SJCRH30 (cell line): ENCODE measurements at regions not wholly inside any gene's neighbourhood (a gene's known extent, or its start where the extent isn't known, plus 50 kb on each side); places are given as distances from the start of the nearest gene placed in this dataset.

Experiments used
- DNase-seq, 2 experiments: peaks; one replicate each; pipeline ENCODE4 v3.0.0-alpha.2; 2015 to 2020
- H3K27ac ChIP-seq: fragments of 250-450 bp; sonication (Bioruptor Pico); 2 replicates; pipeline ENCODE4 v1.5.1; 2020; ENCODE audit warnings: mild to moderate bottlenecking, moderate library complexity
- H3K27me3 ChIP-seq: fragments of 250-450 bp; sonication (Bioruptor Pico); 2 replicates; pipeline ENCODE4 v1.5.1; 2020; ENCODE audit warnings: mild to moderate bottlenecking, moderate library complexity
- H3K36me3 ChIP-seq: fragments of 250-450 bp; sonication (Bioruptor Pico); 2 replicates; pipeline ENCODE4 v1.5.1; 2020; ENCODE audit warnings: mild to moderate bottlenecking, moderate library complexity
- H3K4me1 ChIP-seq: fragments of 250-450 bp; sonication (Bioruptor Pico); 2 replicates; pipeline ENCODE4 v1.5.1; 2020; ENCODE audit warnings: mild to moderate bottlenecking, moderate library complexity
- H3K4me3 ChIP-seq: fragments of 250-450 bp; sonication (Bioruptor Pico); 2 replicates; pipeline ENCODE4 v1.5.1; 2020; ENCODE audit warnings: mild to moderate bottlenecking, moderate library complexity
- H3K9me3 ChIP-seq: fragments of 250-450 bp; sonication (Bioruptor Pico); replicated peaks from 2 replicates; pipeline ENCODE4 v1.5.1; 2020; ENCODE audit warnings: mild to moderate bottlenecking, moderate library complexity

- DNase-seq = no peak
- H3K36me3 ChIP-seq = no peaks in the 10 kb centered on the region
- no peaks in the 10 kb centered on the region for H3K4me1 ChIP-seq
- H3K4me3 ChIP-seq = no peak overlapping the region
- H3K27me3 ChIP-seq = no peaks in the 10 kb centered on the region
- H3K9me3 ChIP-seq = no peaks in the 10 kb centered on the region
- H3K27ac ChIP-seq = no peak overlapping the region
Measured at GRCh38 chr4:66059556-66059955, 389.3 kb upstream of the EPHA5 start.

GRCh38 chr4:66059136-66059535 is 388.8 kb upstream of the EPHA5 start:
- no peak overlapping the region for H3K4me3 ChIP-seq
- DNase-seq = no peak
- no peaks in the 10 kb centered on the region for H3K4me1 ChIP-seq
- no peaks in the 10 kb centered on the region for H3K36me3 ChIP-seq
- no peaks in the 10 kb centered on the region for H3K27me3 ChIP-seq
- H3K9me3 ChIP-seq = no peaks in the 10 kb centered on the region
- H3K27ac ChIP-seq = no peak overlapping the region

GRCh38 chr4:66055999-66056398 is 385.7 kb upstream of the EPHA5 start:
- no peak for DNase-seq
- Histone ChIP-seq H3K4me3 (no peak overlapping the region), H3K36me3 (no peaks in the 10 kb centered on the region), H3K27me3 (no peaks in the 10 kb centered on the region), H3K9me3 (no peaks in the 10 kb centered on the region), H3K27ac (no peak overlapping the region), H3K4me1 (no peaks in the 10 kb centered on the region)

- DNase-seq = no peak
- no peaks in the 10 kb centered on the region for H3K27me3 ChIP-seq
- no peaks in the 10 kb centered on the region for H3K9me3 ChIP-seq
- H3K36me3 ChIP-seq = no peaks in the 10 kb centered on the region
- H3K4me1 ChIP-seq = no peaks in the 10 kb centered on the region
- no peak overlapping the region for H3K27ac ChIP-seq
- H3K4me3 ChIP-seq = no peak overlapping the region
Measured at GRCh38 chr4:66052426-66052825, 382.1 kb upstream of the EPHA5 start.

GRCh38 chr4:66048861-66049260 is 378.6 kb upstream of the EPHA5 start:
- Histone ChIP-seq H3K36me3 (no peaks in the 10 kb centered on the region), H3K27me3 (no peaks in the 10 kb centered on the region), H3K9me3 (no peaks in the 10 kb centered on the region), H3K27ac (no peak overlapping the region), H3K4me1 (no peaks in the 10 kb centered on the region), H3K4me3 (no peak overlapping the region)
- peak in 1 of 2 experiments; percentile 10 for DNase-seq

- Histone ChIP-seq H3K4me3 (no peak overlapping the region), H3K9me3 (no peaks in the 10 kb centered on the region), H3K27ac (no peak overlapping the region), H3K36me3 (no peaks in the 10 kb centered on the region), H3K4me1 (no peaks in the 10 kb centered on the region), H3K27me3 (no peaks in the 10 kb centered on the region)
- no peak for DNase-seq
Measured at GRCh38 chr4:66045913-66046312, 375.6 kb upstream of the EPHA5 start.

GRCh38 chr4:66035701-66036100 is 365.4 kb upstream of the EPHA5 start:
- H3K27me3 ChIP-seq = no peaks in the 10 kb centered on the region
- no peak overlapping the region for H3K27ac ChIP-seq
- H3K36me3 ChIP-seq = no peaks in the 10 kb centered on the region
- no peak overlapping the region for H3K4me3 ChIP-seq
- DNase-seq = no peak
- H3K4me1 ChIP-seq = no peaks in the 10 kb centered on the region
- no peaks in the 10 kb centered on the region for H3K9me3 ChIP-seq

GRCh38 chr4:66034671-66035070 is 364.4 kb upstream of the EPHA5 start:
- no peak for DNase-seq
- Histone ChIP-seq H3K4me1 (no peaks in the 10 kb centered on the region), H3K27ac (no peak overlapping the region), H3K36me3 (no peaks in the 10 kb centered on the region), H3K4me3 (no peak overlapping the region), H3K9me3 (no peaks in the 10 kb centered on the region), H3K27me3 (no peaks in the 10 kb centered on the region)

GRCh38 chr4:66034262-66034661 is 364.0 kb upstream of the EPHA5 start:
- Histone ChIP-seq H3K27me3 (no peaks in the 10 kb centered on the region), H3K36me3 (no peaks in the 10 kb centered on the region), H3K4me3 (no peak overlapping the region), H3K27ac (no peak overlapping the region), H3K4me1 (no peaks in the 10 kb centered on the region), H3K9me3 (no peaks in the 10 kb centered on the region)
- no peak for DNase-seq

GRCh38 chr4:66032571-66032970 is 362.3 kb upstream of the EPHA5 start:
- Histone ChIP-seq H3K4me1 (no peaks in the 10 kb centered on the region), H3K9me3 (no peaks in the 10 kb centered on the region), H3K27ac (no peak overlapping the region), H3K4me3 (no peak overlapping the region), H3K27me3 (no peaks in the 10 kb centered on the region), H3K36me3 (no peaks in the 10 kb centered on the region)
- DNase-seq = no peak

GRCh38 chr4:66028668-66029067 is 358.4 kb upstream of the EPHA5 start:
- Histone ChIP-seq H3K27ac (no peak overlapping the region), H3K4me1 (no peaks in the 10 kb centered on the region), H3K9me3 (no peaks in the 10 kb centered on the region), H3K36me3 (no peaks in the 10 kb centered on the region), H3K4me3 (no peak overlapping the region), H3K27me3 (no peaks in the 10 kb centered on the region)
- no peak for DNase-seq

GRCh38 chr4:66023061-66023460 is 352.8 kb upstream of the EPHA5 start:
- Histone ChIP-seq H3K36me3 (no peaks in the 10 kb centered on the region), H3K27me3 (no peaks in the 10 kb centered on the region), H3K27ac (no peak overlapping the region), H3K4me1 (no peaks in the 10 kb centered on the region), H3K9me3 (peaks cover 4% of the 10 kb centered on the region; the same call in 1 of the 2 replicates), H3K4me3 (no peak overlapping the region)
- DNase-seq = no peak

GRCh38 chr4:66017671-66018070 is 347.4 kb upstream of the EPHA5 start:
- peaks cover 8% of the 10 kb centered on the region; the same call in 1 of the 2 replicates for H3K9me3 ChIP-seq
- no peak for DNase-seq
- no peaks in the 10 kb centered on the region for H3K36me3 ChIP-seq
- 0 out of 2 replicates have a peak, but pooled peaks cover 2% of the 10 kb centered on the region for H3K4me1 ChIP-seq
- no peaks in the 10 kb centered on the region for H3K27me3 ChIP-seq
- no peak overlapping the region for H3K27ac ChIP-seq
- H3K4me3 ChIP-seq = no peak overlapping the region

- 0 out of 2 replicates have a peak, but pooled peaks cover 2% of the 10 kb centered on the region for H3K4me1 ChIP-seq
Measured at GRCh38 chr4:66016240-66016639, 346.0 kb upstream of the EPHA5 start.

GRCh38 chr4:66014146-66014765 is 344.0 kb upstream of the EPHA5 start:
- no peaks in the 10 kb centered on the region for H3K27me3 ChIP-seq
- DNase-seq = peak; percentile 70 to 72
- H3K4me3 ChIP-seq = no peak overlapping the region
- peaks cover 13% of the 10 kb centered on the region for H3K9me3 ChIP-seq
- no peaks in the 10 kb centered on the region for H3K36me3 ChIP-seq
- H3K27ac ChIP-seq = no peak overlapping the region
- 0 out of 2 replicates have a peak, but pooled peaks cover 2% of the 10 kb centered on the region for H3K4me1 ChIP-seq

More at GRCh38 chr4:66016240-66016639, 346.0 kb upstream of the EPHA5 start:
- DNase-seq = no peak
- no peak overlapping the region for H3K4me3 ChIP-seq
- no peaks in the 10 kb centered on the region for H3K27me3 ChIP-seq
- no peak overlapping the region for H3K27ac ChIP-seq
- no peaks in the 10 kb centered on the region for H3K36me3 ChIP-seq
- peaks cover 11% of the 10 kb centered on the region for H3K9me3 ChIP-seq

- peak overlapping the region; percentile 73 for H3K4me3 ChIP-seq
- peaks cover 3% of the 10 kb centered on the region; the same call in 1 of the 2 replicates for H3K36me3 ChIP-seq
- peak in 1 of 2 experiments; percentile 50 for DNase-seq
- peak overlapping the region; percentile 85 for H3K27ac ChIP-seq
- H3K27me3 ChIP-seq = no peaks in the 10 kb centered on the region
- peaks cover 7% of the 10 kb centered on the region for H3K9me3 ChIP-seq
- H3K4me1 ChIP-seq = no peaks in the 10 kb centered on the region
Measured at GRCh38 chr4:66000510-66001117, 330.3 kb upstream of the EPHA5 start.
